ENCODE measurements at regions not wholly inside any gene's neighbourhood (a gene's known extent, or its start where the extent isn't known, plus 50 kb on each side); places are given as distances from the start of the nearest gene placed in this dataset.

GRCh38 chr2:210955591-210955990 lies 399.2 kb downstream of the CPS1 start:
- Histone ChIP-seq H3K27me3 (replicated peaks in 1 of 4; ENCODE audit: control insufficient read depth in 3 of 4, extremely low read depth in 1 of 4, insufficient read depth in 3 of 4, low read length in 3 of 4) (no peaks in the 10 kb centered on the region), H2BK5ac (ENCODE audit: low read depth, low read length) (no peak overlapping the region), H2BK12ac (ENCODE audit: low read depth, low read length) (no peak overlapping the region), H3K23ac (ENCODE audit: insufficient read length) (no peak overlapping the region), H3K4me3 (ENCODE audit: extremely low read depth in 1 of 4, insufficient read depth in 2 of 4, low read depth in 3 of 4, low read length in 4 of 4) (no peak overlapping the region), H2AFZ (ENCODE audit: low read length) (0 out of 2 replicates have a peak overlapping the region, but pooled peaks have one; percentile 0), H2BK20ac (ENCODE audit: low read length) (no peak overlapping the region), H3K23me2 (ENCODE audit: low read depth, low read length) (no peaks in the 10 kb centered on the region; the same call in 1 of the 2 replicates), H4K8ac (ENCODE audit: extremely low read depth, insufficient read depth, low read length) (no peak overlapping the region), H3K4ac (replicated peaks; ENCODE audit: insufficient read length, low read depth, low read length) (no peak overlapping the region), H2BK15ac (ENCODE audit: low read length) (no peak overlapping the region), H3K18ac (ENCODE audit: extremely low read depth, low read length) (no peak overlapping the region), H2BK120ac (replicated peaks; ENCODE audit: low read depth, low read length) (no peak overlapping the region), H3K79me2 (ENCODE audit: control insufficient read depth in 1 of 2, insufficient read depth in 2 of 2, low read length in 2 of 2) (no peaks in the 10 kb centered on the region), H3K27ac (ENCODE audit: low read depth, low read length) (no peak overlapping the region), H3K14ac (ENCODE audit: insufficient read length) (no peak overlapping the region), H4K5ac (ENCODE audit: insufficient read length, low read depth, low read length) (no peak overlapping the region), H3K4me2 (ENCODE audit: insufficient read depth in 1 of 2, low read depth in 2 of 2, low read length in 2 of 2) (no peak overlapping the region), H3K9ac (replicated peaks in 1 of 4; ENCODE audit: extremely low read depth in 1 of 4, low read depth in 3 of 4, low read length in 3 of 4) (no peak overlapping the region), H4K91ac (replicated peaks; ENCODE audit: insufficient read length, low read length) (no peak overlapping the region), H2AK5ac (ENCODE audit: low read depth, low read length) (no peak overlapping the region), H4K20me1 (replicated peaks in 1 of 2; ENCODE audit: control insufficient read depth in 1 of 2, insufficient read depth in 2 of 2, low read length in 2 of 2) (no peaks in the 10 kb centered on the region), H3K79me1 (ENCODE audit: low read depth, low read length) (no peaks in the 10 kb centered on the region), H3K36me3 (ENCODE audit: control insufficient read depth in 2 of 4, insufficient read depth in 4 of 4, low read length in 3 of 4) (no peaks in the 10 kb centered on the region), H3K4me1 (replicated peaks in 1 of 4; ENCODE audit: control insufficient read depth in 3 of 4, insufficient read depth in 4 of 4, low read length in 3 of 4) (no peaks in the 10 kb centered on the region), H3K9me3 (ENCODE audit: insufficient read depth in 2 of 2, low read depth in 1 of 2, low read length in 1 of 2) (peaks cover 0 to 2% of the 10 kb centered on the region in 2 experiments; a peak in 1 of 4 replicates), H3K56ac (replicated peaks; ENCODE audit: insufficient read length, low read depth, low read length) (no peak overlapping the region)
- FAIRE-seq (no peak), DNase-seq (ENCODE audit: low read depth in 1 of 2, low spot score in 2 of 2) (no peak)
- ChIA-PET CTCF (ENCODE audit: partially characterized antibody) (no interaction called here), POLR2A (ENCODE audit: partially characterized antibody) (no interaction called here)
- 93% methylated on average over 3 of the region's 3 CpGs; no CpG with 5 or more reads in 1 of the 2 experiments for WGBS, 2 experiments (ENCODE audit: extremely low coverage in 1 of 2, insufficient coverage in 1 of 2, insufficient read length in 1 of 2, insufficient replicate concordance in 2 of 2, low coverage in 1 of 2, low lambda C conversion rate in 2 of 2, missing lambda C conversion rate in 1 of 2)
- TF ChIP-seq POLR2AphosphoS5 (IDR thresholded peaks at IDR 0.05; ENCODE audit: low read depth, low read length) (no peak), E2F6 (IDR thresholded peaks at IDR 0.05) (no peak)
